Activated B cell treated with CpG ODN at 0.5 μM for 24 hours (primary cell): ENCODE measurements at regions not wholly inside any gene's neighbourhood (a gene's known extent, or its start where the extent isn't known, plus 50 kb on each side); places are given as distances from the start of the nearest gene placed in this dataset.

Experiments
- ATAC-seq: fragments of 200-7000 bp; cut with Tn5 transposase; one replicate; pipeline ENCODE4 v1.10.0; 2021; ENCODE audit warnings: low read depth, mild to moderate bottlenecking, moderate library complexity
- CTCF ChIA-PET: fragments of 350-600 bp; sonication (Branson Sonifier 250); formaldehyde crosslinking; loops from one replicate; lab custom pipeline; 2021; ENCODE audit warnings: antibody characterized with exemption; lab: Charles Lee
- POLR2A ChIA-PET: fragments of 350-600 bp; sonication (Branson Sonifier 250); formaldehyde crosslinking; loops from one replicate; lab custom pipeline; 2021; ENCODE audit warnings: antibody characterized with exemption; lab: Charles Lee
- DNase-seq: peaks from one replicate; pipeline ENCODE4 v3.0.0; 2022
- H3K27ac Mint-ChIP-seq: one replicate; pipeline ENCODE4 v1.8.0; 2020; ENCODE audit warnings: mixed read lengths
- H3K27me3 Mint-ChIP-seq: one replicate; pipeline ENCODE4 v1.8.0; 2021; ENCODE audit warnings: mixed read lengths
- H3K36me3 Mint-ChIP-seq: one replicate; pipeline ENCODE4 v1.8.0; 2021; ENCODE audit warnings: low read depth, mixed read lengths
- H3K4me1 Mint-ChIP-seq: one replicate; pipeline ENCODE4 v1.8.0; 2021; ENCODE audit warnings: mixed read lengths
- H3K4me3 Mint-ChIP-seq: one replicate; pipeline ENCODE4 v1.8.0; 2020; ENCODE audit warnings: mild to moderate bottlenecking, mixed read lengths
- H3K9me3 Mint-ChIP-seq: one replicate; pipeline ENCODE4 v1.8.0; 2020; ENCODE audit warnings: mixed read lengths
- intact Hi-C: fragments of 100-400 bp; cut with micrococcal nuclease; formaldehyde crosslinking; loops from one replicate; pipeline ENCODE4 v1.15.1; 2024
- TF ChIP-seq, protein P1 (sequence below): fragments of 200-600 bp; IDR thresholded peaks from one replicate; pipeline ENCODE4 v1.8.0; 2022; ENCODE audit warnings: antibody characterized with exemption, mild to moderate bottlenecking

DNA sequence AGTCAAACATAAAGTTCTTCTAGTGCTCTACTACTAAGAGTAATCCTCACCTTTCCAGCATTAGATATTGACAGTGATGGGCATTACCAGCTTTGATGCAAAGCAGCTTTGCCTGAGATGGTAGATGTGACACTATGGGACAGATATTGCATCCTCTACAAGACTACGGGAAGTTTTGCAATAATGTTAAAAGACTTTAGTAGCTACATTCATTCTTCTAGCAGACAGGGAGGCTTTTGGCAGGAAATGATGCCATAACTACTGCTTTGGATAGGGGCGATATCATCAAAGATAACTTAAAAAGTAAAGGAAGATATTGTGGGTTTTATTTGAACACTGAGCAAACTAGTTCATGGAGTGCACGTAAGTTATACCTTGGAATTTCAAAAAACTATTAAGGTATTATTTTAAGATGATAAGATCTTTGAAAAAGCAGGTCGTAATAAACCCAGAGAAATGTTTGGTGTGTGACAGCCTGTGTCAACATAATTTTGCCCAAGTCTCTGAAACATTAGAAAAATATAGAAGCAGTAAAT is 368.3 kb upstream of the TMPRSS15 start:
- intact Hi-C loops = no loop called here
- ATAC-seq (no peak), DNase-seq (no peak)
- ChIA-PET CTCF (no interaction called here), POLR2A (no interaction called here)
- Mint-ChIP-seq H3K36me3 (no peaks in the 10 kb centered on the region), H3K27ac (no peak overlapping the region), H3K9me3 (no peaks in the 10 kb centered on the region), H3K4me1 (no peaks in the 10 kb centered on the region), H3K27me3 (no peaks in the 10 kb centered on the region), H3K4me3 (no peak overlapping the region)
- TF ChIP-seq, protein P1, sequence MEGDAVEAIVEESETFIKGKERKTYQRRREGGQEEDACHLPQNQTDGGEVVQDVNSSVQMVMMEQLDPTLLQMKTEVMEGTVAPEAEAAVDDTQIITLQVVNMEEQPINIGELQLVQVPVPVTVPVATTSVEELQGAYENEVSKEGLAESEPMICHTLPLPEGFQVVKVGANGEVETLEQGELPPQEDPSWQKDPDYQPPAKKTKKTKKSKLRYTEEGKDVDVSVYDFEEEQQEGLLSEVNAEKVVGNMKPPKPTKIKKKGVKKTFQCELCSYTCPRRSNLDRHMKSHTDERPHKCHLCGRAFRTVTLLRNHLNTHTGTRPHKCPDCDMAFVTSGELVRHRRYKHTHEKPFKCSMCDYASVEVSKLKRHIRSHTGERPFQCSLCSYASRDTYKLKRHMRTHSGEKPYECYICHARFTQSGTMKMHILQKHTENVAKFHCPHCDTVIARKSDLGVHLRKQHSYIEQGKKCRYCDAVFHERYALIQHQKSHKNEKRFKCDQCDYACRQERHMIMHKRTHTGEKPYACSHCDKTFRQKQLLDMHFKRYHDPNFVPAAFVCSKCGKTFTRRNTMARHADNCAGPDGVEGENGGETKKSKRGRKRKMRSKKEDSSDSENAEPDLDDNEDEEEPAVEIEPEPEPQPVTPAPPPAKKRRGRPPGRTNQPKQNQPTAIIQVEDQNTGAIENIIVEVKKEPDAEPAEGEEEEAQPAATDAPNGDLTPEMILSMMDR = no peak

DNA sequence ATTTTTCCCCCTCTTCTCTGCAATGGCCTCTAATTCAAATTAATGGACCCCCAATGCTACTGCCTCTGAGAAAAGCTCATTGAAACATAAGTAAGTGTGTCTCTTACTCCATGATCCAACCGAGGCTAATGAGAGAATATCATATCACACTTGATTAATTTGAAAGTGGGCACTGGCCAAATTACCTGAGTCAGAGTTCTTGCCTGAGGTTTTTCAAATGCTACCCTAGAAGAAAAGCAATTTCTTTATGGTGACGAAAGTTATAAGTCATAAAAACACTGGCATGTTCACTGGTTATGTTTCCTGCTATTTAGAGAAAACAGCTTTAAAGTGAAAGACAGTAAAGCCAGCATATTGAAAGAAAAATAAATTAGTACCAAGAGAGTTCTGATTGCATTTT is 368.8 kb upstream of the TMPRSS15 start:
- intact Hi-C loops = no loop called here
- Mint-ChIP-seq H3K9me3 (no peaks in the 10 kb centered on the region), H3K4me3 (no peak overlapping the region), H3K27ac (no peak overlapping the region), H3K36me3 (no peaks in the 10 kb centered on the region), H3K27me3 (no peaks in the 10 kb centered on the region), H3K4me1 (no peaks in the 10 kb centered on the region)
- CTCF ChIA-PET = no interaction called here
- TF ChIP-seq, protein P1 = no peak
- DNase-seq (no peak), ATAC-seq (no peak)
- POLR2A ChIA-PET = no interaction called here

DNA sequence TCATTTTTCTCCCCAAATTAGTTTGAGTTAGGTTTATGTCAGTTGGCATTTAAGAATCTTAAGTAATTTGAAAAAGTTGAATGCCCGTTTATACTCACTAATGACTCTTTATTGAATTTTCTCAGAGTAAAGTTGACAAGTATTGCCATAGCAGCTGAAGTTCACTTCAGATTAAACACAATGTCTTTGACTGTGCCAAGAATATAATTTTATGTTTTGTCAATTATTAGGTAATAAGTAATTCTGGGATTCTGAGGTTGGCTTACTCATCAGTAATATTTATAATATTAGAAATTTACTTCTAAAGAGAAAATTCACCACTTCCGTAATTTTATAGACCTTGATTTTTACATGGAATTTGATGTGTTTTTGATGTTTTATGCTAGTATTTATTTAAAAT is 369.3 kb upstream of the TMPRSS15 start:
- H3K4me1 Mint-ChIP-seq = no peaks in the 10 kb centered on the region
- DNase-seq (no peak), ATAC-seq (no peak)
- no peaks in the 10 kb centered on the region for H3K27me3 Mint-ChIP-seq
- H3K27ac Mint-ChIP-seq = no peak overlapping the region
- H3K36me3 Mint-ChIP-seq = no peaks in the 10 kb centered on the region
- ChIA-PET CTCF (no interaction called here), POLR2A (no interaction called here)
- no peaks in the 10 kb centered on the region for H3K9me3 Mint-ChIP-seq
- H3K4me3 Mint-ChIP-seq = no peak overlapping the region
- TF ChIP-seq, protein P1 = no peak
- intact Hi-C loops = no loop called here

DNA sequence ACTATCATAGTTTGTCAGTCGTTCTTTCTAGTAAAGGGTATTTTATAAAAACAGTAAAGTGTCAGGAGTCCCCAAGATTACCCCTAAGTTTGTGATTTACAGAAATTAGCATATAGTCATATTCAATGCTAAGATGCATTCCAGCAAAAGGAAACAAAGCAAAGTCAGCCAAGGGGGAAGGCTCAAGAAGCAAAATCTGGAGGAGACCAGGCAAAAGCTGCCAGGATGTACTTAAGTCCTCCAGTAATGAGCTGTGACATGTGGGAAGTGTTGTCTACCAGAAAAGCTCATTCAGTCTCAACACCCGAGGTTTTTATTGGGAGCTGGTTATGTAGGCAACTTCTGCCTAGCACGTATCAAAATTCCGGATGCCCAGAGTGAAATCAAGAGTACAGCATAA is 373.4 kb upstream of the TMPRSS15 start:
- DNase-seq (no peak), ATAC-seq (no peak)
- CTCF ChIA-PET = no interaction called here
- no peak overlapping the region for H3K4me3 Mint-ChIP-seq
- H3K27me3 Mint-ChIP-seq = no peaks in the 10 kb centered on the region
- no peaks in the 10 kb centered on the region for H3K9me3 Mint-ChIP-seq
- H3K4me1 Mint-ChIP-seq = no peaks in the 10 kb centered on the region
- intact Hi-C loops = no loop called here
- H3K36me3 Mint-ChIP-seq = no peaks in the 10 kb centered on the region
- no peak overlapping the region for H3K27ac Mint-ChIP-seq
- POLR2A ChIA-PET = no interaction called here
- TF ChIP-seq, protein P1 = no peak

DNA sequence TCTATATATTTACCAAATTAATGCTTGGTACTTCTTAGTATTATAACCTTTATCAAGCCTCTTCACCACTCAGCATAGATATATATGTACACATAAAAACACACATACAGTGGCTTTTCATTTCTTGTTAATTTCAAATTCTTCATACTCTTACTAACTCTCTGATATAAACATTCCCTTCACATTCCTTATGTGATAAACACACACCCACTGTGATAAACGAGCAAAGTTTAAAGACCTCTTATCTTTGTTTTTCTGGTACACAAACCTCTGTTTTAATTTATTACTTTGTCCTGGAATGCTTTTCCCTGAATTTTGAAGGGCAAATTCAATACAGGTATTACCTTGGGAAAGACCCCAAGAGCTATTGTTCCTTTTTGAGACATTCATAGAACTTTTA is 379.1 kb upstream of the TMPRSS15 start:
- intact Hi-C loops = no loop called here
- ChIA-PET CTCF (no interaction called here), POLR2A (no interaction called here)

More for the DNA sequence above, 379.1 kb upstream of the TMPRSS15 start:
- TF ChIP-seq, protein P1 = no peak
- Mint-ChIP-seq H3K4me3 (no peak overlapping the region), H3K27me3 (no peaks in the 10 kb centered on the region), H3K9me3 (no peaks in the 10 kb centered on the region), H3K4me1 (no peaks in the 10 kb centered on the region), H3K36me3 (no peaks in the 10 kb centered on the region), H3K27ac (no peak overlapping the region)
- ATAC-seq = no peak
- DNase-seq = no peak
